Fibroblast of lung (primary cell): ENCODE measurements at regions not wholly inside any gene's neighbourhood (a gene's known extent, or its start where the extent isn't known, plus 50 kb on each side); places are given as distances from the start of the nearest gene placed in this dataset.

ENCODE experiments used
- EZH2 ChIP-seq: IDR thresholded peaks from 2 replicates; pipeline ENCODE4 v1.5.1; 2012; ENCODE audit warnings: low read length, control low read depth, mild to moderate bottlenecking; ENCODE audit errors: missing control alignments
- TF ChIP-seq, protein P1 (sequence below), 2 donors: IDR thresholded peaks in 1 of 2; conservative IDR thresholded peaks in 1 of 2; 1 replicate in 1 of 2; 2 replicates in 1 of 2; pipeline ENCODE4 v1.5.1; 2011 to 2012; ENCODE audit warnings: low read length in 2 of 2, control low read depth in 1 of 2, inconsistent platforms in 1 of 2, low read depth in 1 of 2, mild to moderate bottlenecking in 1 of 2

- TF ChIP-seq, protein P1, sequence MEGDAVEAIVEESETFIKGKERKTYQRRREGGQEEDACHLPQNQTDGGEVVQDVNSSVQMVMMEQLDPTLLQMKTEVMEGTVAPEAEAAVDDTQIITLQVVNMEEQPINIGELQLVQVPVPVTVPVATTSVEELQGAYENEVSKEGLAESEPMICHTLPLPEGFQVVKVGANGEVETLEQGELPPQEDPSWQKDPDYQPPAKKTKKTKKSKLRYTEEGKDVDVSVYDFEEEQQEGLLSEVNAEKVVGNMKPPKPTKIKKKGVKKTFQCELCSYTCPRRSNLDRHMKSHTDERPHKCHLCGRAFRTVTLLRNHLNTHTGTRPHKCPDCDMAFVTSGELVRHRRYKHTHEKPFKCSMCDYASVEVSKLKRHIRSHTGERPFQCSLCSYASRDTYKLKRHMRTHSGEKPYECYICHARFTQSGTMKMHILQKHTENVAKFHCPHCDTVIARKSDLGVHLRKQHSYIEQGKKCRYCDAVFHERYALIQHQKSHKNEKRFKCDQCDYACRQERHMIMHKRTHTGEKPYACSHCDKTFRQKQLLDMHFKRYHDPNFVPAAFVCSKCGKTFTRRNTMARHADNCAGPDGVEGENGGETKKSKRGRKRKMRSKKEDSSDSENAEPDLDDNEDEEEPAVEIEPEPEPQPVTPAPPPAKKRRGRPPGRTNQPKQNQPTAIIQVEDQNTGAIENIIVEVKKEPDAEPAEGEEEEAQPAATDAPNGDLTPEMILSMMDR (conservative IDR thresholded peaks at IDR 0.05 in 1 of 2, IDR thresholded peaks at IDR 0.05 in 1 of 2; ENCODE audit: low read depth in 1 of 2, low read length in 2 of 2), result no peak
- no peak for TF ChIP-seq EZH2
Observed at GRCh38 chr12:87074781-87075180, 818.6 kb upstream of the MGAT4C start.
